ENCODE measurements at regions not wholly inside any gene's neighbourhood (a gene's known extent, or its start where the extent isn't known, plus 50 kb on each side); places are given as distances from the start of the nearest gene placed in this dataset.
A peak's percentile ranks its signal among the peaks of the same experiment; 100 is the strongest.
"Not testable (repeated sequence)": the region's sequence is repeated elsewhere in the genome, so short reads cannot be mapped to it uniquely, and the experiment has no call there.

DNA sequence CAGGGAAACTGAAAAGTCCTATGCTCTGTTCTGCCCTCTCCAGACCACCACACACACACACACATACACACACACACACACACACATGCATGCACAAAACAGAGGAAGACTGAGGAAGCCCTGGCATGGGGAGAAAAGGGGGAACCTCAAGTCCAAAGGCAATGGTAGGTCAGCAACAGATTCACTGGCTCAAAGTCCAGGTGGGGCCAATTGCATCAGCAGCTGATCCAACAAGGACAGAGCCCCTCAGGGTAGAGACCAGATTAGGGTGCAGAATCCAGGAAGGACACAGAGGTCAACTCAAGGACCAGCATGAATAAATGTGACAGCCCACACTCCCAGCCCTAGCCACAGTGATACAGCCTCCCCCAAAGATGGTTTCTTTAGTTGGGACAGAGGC lies 425.0 kb upstream of the SOX5 start:
- no peak for DNase-seq

DNA sequence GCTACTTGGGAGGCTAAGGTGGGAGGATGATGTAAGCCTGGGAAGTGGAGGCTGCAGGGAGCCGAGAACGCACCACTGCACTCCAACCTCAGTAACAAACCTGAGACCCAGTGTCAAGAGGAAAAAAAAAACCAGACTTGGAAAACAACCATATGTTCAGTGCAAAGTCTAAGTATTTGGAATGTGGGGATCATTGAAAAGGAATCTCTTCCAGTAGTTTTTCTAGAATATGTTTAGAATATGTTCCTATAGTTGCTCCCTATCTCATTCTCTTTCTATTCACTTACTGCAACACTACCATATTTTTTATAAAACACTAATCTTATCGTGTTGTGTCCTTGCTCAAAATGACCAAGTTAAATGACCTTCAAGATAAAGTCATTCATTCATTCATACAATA lies 423.5 kb upstream of the SOX5 start:
- no peak for DNase-seq

DNA sequence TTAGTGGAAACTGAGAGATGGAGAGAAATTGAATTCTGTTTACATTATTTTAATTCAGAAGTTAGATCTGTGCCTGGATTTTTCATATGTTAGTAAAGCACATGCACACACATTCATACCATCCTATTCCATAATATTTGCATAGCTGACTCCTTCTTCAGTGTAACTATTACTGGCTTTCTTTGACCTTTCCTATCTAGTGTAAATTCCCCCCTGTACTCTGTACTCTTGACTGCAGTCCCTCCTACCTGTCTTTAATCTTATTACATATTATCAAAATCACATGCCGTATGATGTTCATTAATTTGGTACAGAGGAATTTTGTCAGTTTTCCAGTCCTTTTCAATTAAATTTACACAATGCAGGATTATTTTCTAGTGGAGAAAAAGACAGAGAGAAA lies 417.0 kb upstream of the SOX5 start:
- DNase-seq: no peak

DNA sequence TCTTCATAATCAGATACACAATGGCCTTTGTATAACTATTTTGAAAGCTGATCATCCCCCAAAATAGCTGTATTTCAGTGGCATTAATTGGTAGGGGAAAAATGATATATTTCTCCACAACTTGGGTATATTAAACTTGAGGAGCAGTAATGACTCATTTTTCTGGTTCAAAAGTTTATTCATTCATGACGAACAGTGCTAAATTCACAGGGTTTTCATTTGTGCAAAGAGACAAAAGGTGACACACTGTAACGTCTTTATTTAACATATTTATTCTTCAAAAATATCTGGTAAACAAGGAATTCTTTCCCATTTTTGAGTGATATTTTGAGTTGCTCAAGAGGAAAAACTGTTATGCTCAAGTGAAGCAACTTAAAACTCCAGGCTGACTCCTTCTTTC lies 415.5 kb upstream of the SOX5 start:
- DNase-seq: no peak

DNA sequence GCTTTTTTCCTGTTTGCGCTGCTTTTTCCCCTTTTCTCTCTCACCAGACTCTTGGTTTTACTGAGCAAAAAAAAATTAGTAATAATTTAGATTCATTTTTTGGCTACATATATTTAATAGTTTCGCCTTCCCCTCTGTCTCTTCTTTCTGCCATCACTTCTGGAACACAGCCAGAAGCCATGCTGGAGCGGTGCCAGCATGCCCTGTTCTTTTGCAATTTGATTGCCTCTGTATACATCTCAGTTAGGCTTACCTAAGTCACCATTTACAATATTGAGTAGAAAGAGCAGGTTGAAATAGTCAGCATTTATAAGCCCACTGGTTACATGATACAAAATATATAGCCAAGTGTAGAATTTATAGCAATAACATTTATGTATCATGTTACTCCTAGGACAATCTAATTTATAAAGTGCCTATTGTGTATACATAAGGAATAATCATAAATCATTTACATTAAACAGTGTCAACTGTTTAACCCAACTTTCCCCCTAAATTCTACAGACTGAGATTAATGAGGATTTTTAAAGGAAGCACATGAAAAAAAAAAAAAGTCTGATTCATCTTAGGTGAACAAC lies 413.8 kb upstream of the SOX5 start:
- peak in 2 of 51 donors; percentile 1 to 4 for DNase-seq

DNA sequence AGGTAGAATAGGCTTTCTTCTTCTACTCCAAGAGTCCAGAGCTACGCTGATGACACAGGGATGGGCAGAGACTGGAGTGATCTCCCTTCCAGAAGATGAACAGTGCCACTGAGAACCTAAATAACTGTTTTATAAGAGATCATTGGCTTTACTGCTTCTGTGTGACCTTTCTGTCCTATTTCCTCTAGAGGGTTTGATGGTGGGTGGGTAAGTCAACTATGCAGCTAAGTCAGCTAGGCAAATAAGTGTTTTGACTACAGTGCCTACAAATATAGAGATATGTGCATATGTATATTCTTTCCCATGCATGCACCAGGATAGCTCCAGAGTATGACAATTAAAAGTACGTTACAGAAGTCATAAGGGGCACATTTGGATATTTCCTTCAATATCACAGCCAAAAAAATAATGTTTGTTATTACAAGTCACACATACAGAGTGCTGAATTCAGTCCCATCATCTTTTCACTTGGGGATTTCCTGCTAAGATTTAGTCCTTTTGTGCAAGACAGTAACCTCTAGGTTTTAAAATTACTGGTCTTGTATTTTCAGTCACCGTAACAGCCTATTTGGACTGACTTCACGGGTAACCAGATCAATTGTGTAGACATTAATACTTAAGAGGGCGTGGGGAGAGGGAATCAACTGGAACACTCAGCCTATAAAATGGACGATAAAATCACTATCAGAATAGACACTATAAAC lies 412.6 kb upstream of the SOX5 start:
- no peak for DNase-seq

DNA sequence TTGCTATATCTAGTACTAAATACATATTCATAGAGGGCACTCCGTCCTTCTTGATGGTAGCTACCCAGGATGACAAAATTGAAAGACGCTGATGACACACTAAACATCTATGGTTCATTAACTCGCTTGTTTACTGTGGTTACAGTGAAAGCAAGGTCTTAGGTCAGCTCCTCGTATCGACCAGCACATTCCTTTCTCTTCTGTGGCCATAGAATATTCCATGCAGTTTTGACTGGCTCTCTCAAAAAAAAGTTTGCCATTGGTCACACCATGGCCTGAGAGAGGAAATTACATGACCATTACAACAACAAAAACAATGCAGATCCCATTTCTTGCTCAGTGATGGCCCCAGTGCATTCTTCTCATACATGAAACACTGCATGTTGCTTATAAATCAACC lies 411.4 kb upstream of the SOX5 start:
- DNase-seq: no peak

DNA sequence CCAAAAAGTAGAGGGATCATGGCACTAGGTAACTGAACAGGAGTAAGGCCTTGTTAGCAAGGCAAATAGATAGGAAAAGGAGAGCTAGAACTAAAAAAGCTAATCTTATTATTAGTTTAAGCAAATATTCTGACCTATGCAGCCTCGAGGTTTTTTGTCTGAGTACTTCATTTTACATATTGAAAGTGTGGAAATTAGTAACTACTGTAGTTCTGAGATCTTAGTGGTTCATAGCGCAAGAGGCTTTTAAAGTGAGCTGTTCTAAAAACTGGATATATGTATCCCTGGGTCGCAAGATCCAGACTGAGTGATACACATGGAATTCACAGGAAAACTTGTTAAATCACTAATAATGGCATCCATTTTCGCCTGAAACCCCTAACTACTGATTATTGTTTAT lies 411.0 kb upstream of the SOX5 start:
- no peak for DNase-seq

DNA sequence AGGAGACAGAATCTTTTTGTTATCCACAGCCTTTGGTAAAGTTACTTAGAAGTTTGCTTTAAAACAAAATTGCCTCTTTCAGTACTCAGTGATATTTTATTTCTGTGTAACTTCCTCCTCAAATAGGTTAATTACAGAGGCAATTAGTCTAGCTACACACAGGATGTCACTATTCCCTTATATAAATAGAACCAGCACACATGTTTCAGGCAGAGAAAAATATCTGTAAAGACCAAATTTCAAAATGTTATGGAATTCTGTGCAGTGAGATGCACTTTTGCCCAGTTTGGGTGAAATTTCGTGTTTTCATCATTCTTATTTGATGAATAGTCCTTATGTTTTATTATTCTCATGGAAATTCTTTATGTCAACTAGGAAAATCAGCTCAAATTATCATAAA lies 410.6 kb upstream of the SOX5 start:
- DNase-seq: no peak

DNA sequence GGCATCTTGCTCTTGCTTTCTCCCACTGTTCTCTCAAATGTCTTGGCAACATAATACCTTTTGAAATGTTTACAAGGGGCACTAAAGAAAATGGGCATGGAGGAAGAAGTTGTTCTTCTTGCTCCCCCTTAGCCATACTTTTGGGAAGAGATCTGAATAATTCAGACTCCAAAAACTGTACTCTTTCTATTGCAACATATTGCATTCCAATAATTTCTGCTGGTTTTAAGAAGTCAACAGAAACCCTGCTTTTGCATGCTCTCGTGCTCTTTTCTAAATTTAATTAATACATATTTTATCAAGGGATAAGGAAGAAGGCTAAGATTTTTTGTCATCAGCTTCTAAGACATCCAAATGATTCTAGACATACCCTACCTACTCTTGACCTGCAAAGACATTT lies 409.9 kb upstream of the SOX5 start:
- DNase-seq: no peak

DNA sequence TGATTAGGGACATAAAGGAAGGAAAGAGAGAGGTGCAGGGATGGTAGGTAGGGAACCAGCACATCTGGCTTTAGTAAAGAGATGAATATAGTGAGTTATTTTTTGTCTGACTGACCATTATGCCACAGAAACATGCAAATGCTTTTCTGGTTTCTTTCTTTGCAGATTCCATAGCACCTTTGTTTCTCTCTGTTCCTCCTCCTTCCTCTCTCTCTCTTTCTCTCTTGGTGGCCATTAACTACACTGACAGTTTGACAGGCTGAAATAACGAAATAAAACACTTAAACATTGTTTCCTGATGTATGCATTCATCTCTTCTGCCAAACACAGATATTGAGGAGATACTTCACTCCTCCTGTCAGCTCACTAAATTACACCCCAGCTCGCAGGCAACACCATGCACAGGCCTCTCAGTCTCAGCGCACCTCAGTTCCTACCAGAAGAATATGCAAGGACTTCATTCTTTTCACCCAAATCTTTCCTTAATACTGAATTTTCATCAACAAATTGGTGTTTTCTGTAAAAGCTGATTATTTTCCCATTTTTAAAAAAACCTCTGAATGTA lies 406.9 kb upstream of the SOX5 start:
- DNase-seq: no peak

DNA sequence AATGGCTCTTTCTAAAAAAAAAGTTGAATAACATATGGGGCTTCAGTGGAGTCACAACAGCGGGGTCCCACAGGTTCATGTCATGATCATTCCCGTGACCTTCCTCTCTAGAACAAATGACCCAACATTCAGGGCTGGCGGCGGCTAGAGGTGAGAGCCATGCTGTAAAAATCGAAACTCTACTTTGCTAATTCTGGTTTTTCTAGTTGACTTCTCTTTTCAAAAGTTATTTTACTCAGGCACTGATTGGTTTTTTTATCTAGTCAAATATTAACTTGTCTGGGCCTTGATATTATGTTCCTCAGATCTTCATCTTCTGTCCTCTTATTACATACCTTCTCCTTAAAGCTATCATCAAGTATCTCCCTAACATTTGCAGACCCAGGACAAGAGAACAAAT lies 402.9 kb upstream of the SOX5 start:
- no peak for DNase-seq

DNA sequence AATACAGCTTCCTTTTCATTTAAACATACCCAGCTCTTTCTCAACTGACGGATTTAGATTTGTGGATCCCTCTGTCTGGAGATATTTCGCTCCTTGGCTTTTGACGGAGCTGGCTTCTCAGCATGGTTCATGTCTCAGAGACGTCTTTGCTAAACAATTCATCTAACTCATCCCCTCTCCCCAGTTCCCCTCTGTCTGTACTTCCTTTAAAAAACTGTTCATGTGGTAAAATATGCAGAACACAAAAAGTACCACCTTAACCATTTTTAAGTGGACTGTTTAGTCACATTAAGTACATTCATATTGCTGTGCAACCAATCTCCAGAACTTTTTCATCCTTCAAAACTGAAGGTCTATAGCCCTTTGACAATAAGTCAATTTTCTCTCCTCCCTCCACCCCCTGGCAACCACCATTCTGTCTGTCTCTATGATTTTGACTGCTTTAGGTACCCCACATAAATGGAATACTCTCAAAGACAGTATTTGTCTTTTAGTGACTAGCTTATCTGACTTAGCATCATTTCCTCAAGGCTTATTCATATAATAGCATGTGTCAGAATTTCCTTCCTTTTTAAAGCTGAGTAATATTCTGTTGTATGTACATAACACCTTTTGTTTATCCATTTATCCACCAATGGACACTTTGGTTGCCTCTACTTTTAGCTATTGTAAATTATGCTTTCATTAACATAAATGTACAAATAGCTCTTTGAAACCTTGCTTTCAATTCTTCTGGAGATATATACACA lies 399.8 kb upstream of the SOX5 start:
- DNase-seq: no peak

DNA sequence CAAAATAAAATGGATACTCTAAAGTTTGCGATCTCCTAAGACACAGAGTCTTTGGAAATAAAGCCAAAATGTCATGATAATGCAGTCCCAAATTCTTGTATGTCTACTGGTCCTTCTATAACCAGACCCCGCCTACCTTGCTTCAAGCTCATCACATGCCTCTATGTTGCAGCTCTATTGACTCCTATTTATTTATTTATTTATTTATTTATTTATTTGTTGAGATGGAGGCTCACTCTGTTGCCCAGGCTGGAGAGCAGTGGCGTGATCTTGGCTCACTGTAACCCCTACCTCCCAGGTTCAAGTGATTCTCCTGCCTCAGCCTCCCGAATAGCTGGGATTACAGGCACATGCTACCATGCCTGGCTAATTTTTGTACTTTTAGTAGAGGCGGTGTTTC lies 398.7 kb upstream of the SOX5 start:
- not testable (repeated sequence) for DNase-seq

DNA sequence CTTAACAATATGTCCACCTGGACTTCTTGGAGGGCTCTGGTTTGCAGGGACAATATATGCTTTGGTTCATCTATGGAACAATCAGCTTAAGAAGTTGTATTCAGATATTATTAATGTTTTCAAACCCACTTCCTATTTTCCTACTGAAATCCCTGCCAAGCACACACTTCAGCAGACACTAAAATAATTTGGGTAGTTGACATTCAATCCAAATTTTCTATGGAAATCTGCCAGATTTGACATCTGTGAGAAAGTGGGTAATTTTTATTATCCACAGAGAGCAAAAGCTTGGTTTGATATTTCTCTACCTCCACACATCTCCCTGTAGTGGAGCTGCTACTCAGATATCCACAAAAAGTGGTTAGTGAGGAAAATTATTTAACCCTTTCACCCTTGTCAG lies 378.8 kb upstream of the SOX5 start:
- no peak for DNase-seq

DNA sequence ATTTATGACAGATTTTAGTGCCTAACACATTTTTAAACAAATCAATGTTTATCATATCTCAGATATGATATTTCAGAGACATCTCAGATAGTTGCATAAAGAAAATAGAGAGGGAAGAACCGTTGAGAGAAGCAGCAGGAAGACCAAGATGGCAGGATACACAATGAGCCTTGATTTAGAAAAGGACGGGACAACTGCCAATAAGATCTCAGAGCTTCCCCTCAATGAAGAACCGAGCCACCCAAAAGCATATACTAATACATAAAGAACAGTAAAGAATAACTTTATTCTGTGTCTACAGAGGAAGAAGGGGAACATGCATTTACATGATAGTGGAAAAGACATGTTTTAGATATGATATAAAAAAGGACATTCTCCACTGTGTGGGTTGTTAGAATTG lies 375.9 kb upstream of the SOX5 start:
- no peak for DNase-seq

DNA sequence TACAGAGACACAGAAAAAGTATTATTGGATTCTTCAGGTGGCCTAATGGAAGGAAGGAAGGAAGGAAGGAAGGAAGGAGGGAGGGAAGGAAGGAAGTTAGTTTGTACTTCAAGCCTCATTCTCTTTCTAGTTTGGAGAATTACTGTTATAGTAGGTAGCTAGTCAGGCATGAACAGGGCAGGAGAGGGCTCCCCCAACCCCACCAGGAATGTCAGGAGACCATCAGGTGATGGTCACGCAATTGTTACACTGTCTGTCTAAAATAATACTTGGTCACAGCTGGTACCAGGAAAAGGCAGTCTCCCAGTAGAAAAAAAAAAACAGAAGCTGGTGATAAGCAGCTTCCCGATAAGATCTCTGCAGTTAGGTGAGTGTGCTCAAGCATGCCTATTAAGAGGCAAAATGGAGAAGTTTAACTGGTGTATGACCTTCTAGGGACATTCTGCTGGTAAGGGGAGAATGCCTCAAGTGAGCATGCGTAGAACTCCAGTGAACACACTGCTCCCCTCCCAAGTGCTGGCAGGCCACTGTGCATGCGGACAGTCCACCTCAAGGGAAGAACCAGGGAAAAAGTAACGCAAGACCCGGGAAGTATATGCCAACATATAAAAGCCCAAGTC lies 358.4 kb upstream of the SOX5 start:
- DNase-seq: no peak

DNA sequence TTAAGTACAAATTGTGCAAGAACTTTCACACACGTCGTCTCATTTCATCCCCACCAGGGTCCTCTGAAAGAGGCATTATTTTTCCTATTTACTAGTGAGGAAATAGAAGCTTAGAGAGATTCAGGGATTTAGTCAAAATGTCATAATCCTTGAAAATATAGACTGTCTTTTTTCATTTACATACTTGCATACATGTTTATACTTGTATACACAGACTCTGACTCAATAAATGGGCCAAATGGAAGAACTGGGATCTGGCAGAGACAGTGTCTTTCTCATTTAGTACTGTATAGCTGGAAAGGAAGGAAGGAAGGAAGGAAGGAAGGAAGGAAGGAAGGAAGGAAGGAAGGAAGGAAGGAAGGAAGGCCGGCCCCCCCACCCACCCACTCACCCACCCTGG lies 357.7 kb upstream of the SOX5 start:
- no peak for DNase-seq

DNA sequence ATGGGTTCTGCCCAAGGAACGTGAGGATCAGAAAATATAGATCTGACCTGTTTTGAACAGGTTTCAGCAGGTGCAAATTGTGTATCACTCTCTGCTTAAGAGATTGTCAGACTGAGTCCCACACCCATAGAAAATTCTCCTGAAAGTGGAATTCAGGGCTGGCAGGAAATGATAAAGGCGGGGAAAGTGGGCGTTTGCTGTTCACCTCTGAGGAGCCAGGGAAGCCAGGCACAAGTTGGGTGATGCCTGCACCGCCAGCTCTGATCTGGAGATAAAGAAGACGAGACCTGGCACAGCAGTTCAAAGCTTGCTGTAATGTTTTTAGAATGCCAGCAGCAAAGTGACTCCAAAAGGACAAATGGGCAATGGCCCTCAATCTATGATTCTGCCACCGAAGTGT lies 356.5 kb upstream of the SOX5 start:
- no peak for DNase-seq

DNA sequence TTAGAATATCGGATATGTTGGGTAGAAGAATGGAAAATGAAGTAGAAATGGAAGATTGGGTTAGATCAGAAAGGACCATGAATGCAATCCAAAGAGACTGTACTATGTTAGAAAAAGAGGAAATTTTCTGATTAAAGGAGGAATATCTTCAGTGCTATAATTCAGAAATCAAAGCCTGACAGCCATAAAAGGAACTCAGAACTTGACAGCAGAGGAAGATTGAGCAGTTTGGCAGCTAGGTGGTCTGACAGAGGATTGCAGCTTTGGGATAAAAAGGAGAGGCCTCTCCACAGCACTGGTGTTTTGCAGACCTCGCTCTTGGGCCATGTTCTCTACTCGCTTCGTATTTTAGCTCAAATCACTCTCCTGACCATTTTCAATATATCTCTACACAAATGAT lies 354.8 kb upstream of the SOX5 start:
- DNase-seq: no peak

DNA sequence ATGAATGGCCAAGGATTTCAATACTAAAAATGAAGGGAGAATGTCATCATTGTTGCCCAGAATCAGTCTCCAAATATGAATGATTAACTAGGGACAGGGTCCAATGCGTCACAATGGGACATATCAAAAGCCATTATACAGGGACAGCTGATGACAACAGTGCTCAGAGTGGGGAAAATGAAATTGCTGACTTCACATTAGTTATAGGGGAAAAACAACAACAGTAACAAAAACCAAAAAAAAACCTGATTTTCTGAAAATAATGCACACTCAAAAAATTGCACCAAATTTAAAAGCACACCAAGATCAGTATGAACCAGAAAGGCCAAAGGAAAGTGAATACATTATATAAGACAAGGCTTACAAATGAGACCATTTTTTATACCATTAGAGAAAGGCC lies 353.2 kb upstream of the SOX5 start:
- no peak for DNase-seq

DNA sequence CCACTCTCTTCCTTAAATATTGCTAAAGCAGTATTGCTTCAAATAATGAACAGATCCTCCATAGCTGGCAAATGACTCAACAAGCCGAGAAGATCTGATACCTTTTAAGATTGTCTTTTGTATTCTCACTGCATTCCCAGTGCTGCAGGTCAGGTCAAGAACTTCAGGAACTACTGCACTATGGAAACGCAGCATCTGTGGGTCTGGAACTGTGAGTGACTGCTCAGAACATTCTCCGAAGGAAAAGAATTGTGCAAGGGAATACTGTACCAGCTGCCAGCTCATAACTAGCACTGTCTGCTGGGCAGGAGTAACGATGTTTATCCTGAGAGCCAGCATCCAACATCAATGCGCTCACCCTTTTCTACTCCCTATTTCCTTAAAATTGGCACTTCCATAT lies 348.0 kb upstream of the SOX5 start:
- DNase-seq: no peak
